HepG2 (cell line): ENCODE measurements at regions not wholly inside any gene's neighbourhood (a gene's known extent, or its start where the extent isn't known, plus 50 kb on each side); places are given as distances from the start of the nearest gene placed in this dataset.

ENCODE experiments used
- ATAC-seq: fragments of 200-7000 bp; cut with Tn5 transposase; 3 replicates; pipeline ENCODE4 v1.9.1; 2020; ENCODE audit warnings: mild to moderate bottlenecking, moderate library complexity
- BruUV-seq: library from RNA; stranded (reverse); fragments of 400-500 nt; replicated peaks from 2 replicates; lab custom pipeline; 2021; lab: Mats Ljungman, UMichigan
- CTCF ChIA-PET: fragments of 300-600 bp; formaldehyde crosslinking; extraction: SDS; loops from one replicate; lab custom pipeline; 2021; ENCODE audit warnings: low total read pairs, inconsistent platforms, low intra/inter-chr PET ratio; lab: Yijun Ruan, JAX
- POLR2A ChIA-PET: fragments of 350-600 bp; sonication (Branson Sonifier 250); formaldehyde crosslinking; loops from one replicate; lab custom pipeline; 2020; ENCODE audit warnings: antibody characterized with exemption, inconsistent platforms; lab: Yijun Ruan, JAX
- DNase-seq: peaks from one replicate; pipeline ENCODE4 v3.0.0-alpha.2; 2015; ENCODE audit warnings: low spot score
- FAIRE-seq: peaks from 3 replicates; lab custom pipeline; 2011; peaks lifted over from hg19 to GRCh38; lab: Jason Lieb, UNC
- H2AFZ ChIP-seq: one replicate; pipeline ENCODE4 v1.6.1; 2011; ENCODE audit warnings: low read length, inconsistent platforms
- H3K27ac ChIP-seq: fragments of 300-600 bp; 3 replicates; pipeline ENCODE4 v1.8.0; 2011; ENCODE audit warnings: mixed run types, mild to moderate bottlenecking, mixed read lengths, low read length, inconsistent platforms; ENCODE audit not compliant: insufficient read depth; ENCODE audit errors: extremely low read length
- H3K27me3 ChIP-seq, 2 experiments: fragments of 200-600 bp in 1 of 2; 2 replicates in 1 of 2; 3 replicates in 1 of 2; pipeline versions ENCODE4 v1.6.0 to v1.8.0; 2011; ENCODE audit warnings: low read length in 2 of 2, mild to moderate bottlenecking in 2 of 2, moderate library complexity in 2 of 2, inconsistent platforms in 1 of 2; ENCODE audit not compliant: insufficient read depth in 2 of 2, control insufficient read depth in 1 of 2
- H3K36me3 ChIP-seq, 2 experiments: fragments of 200-600 bp in 1 of 2; replicated peaks in 1 of 2; 2 replicates in 1 of 2; 3 replicates in 1 of 2; pipeline versions ENCODE4 v1.5.1 to v1.8.0; 2011; ENCODE audit warnings: low read length in 2 of 2, inconsistent platforms in 1 of 2; ENCODE audit not compliant: insufficient read depth in 2 of 2, control insufficient read depth in 1 of 2
- H3K4me1 ChIP-seq: 2 replicates; pipeline ENCODE4 v1.5.1; 2012; ENCODE audit warnings: low read length, inconsistent platforms; ENCODE audit not compliant: insufficient read depth
- H3K4me2 ChIP-seq: 2 replicates; pipeline ENCODE4 v1.6.0; 2011; ENCODE audit warnings: low read depth, low read length, inconsistent platforms
- H3K4me3 ChIP-seq, 3 experiments: fragments of 200-600 bp in 1 of 3; sonication (generic), shearing (Covaris generic) in 1 of 3; replicated peaks in 1 of 3; 2 replicates each; pipeline ENCODE4 v1.5.1; 2011 to 2016; ENCODE audit warnings: low read length in 3 of 3, inconsistent platforms in 2 of 3, low read depth in 2 of 3, mild to moderate bottlenecking in 2 of 3, control low read depth in 1 of 3, mixed read lengths in 1 of 3; ENCODE audit not compliant: insufficient read depth in 1 of 3
- H3K79me2 ChIP-seq: one replicate; pipeline ENCODE4 v1.6.1; 2011; ENCODE audit warnings: low read length, inconsistent platforms; ENCODE audit not compliant: insufficient read depth
- H3K9ac ChIP-seq: 2 replicates; pipeline ENCODE4 v1.6.0; 2011; ENCODE audit warnings: mild to moderate bottlenecking, low read depth, low read length, inconsistent platforms; ENCODE audit not compliant: insufficient read depth
- H3K9me3 ChIP-seq: 2 replicates; pipeline ENCODE4 v1.5.1; 2012; ENCODE audit warnings: mild to moderate bottlenecking, low read length
- H4K20me1 ChIP-seq: 2 replicates; pipeline ENCODE4 v1.6.0; 2011; ENCODE audit warnings: inconsistent platforms, mild to moderate bottlenecking, low read length, moderate library complexity; ENCODE audit not compliant: insufficient read depth
- GMEB1 ChIP-seq: sonication (generic); formaldehyde crosslinking; IDR thresholded peaks from 2 replicates; pipeline ENCODE4 v1.5.1; 2020; ENCODE audit warnings: missing genetic modification reagents, mild to moderate bottlenecking, borderline replicate concordance
- NFATC3 ChIP-seq: sonication (generic); formaldehyde crosslinking; IDR thresholded peaks from 2 replicates; pipeline ENCODE4 v1.5.1; 2020; ENCODE audit warnings: mild to moderate bottlenecking, missing genetic modification reagents
- RNF2 ChIP-seq: fragments of 450-650 bp; conservative IDR thresholded peaks from 2 replicates; pipeline ENCODE4 v1.6.1; 2016; ENCODE audit warnings: low read depth
- TRIM22 ChIP-seq: fragments of 450-650 bp; IDR thresholded peaks from 2 replicates; pipeline ENCODE4 v1.6.1; 2017
- ZBTB3 ChIP-seq: sonication (generic); formaldehyde crosslinking; IDR thresholded peaks from 2 replicates; pipeline ENCODE4 v1.4.0; 2020; ENCODE audit warnings: low read depth, mild to moderate bottlenecking, moderate library complexity, missing genetic modification reagents, borderline replicate concordance
- ZBTB42 ChIP-seq: sonication (generic); formaldehyde crosslinking; IDR thresholded peaks from 2 replicates; pipeline ENCODE4 v1.5.0; 2020; ENCODE audit warnings: mild to moderate bottlenecking, missing genetic modification reagents
- ZNF282 ChIP-seq: fragments of 450-650 bp; IDR thresholded peaks from 2 replicates; pipeline ENCODE4 v1.6.1; 2018; ENCODE audit not compliant: partially characterized antibody
- ZNF337 ChIP-seq: sonication (generic); formaldehyde crosslinking; IDR thresholded peaks from 2 replicates; pipeline ENCODE4 v1.5.1; 2020; ENCODE audit warnings: missing genetic modification reagents, low read depth, mild to moderate bottlenecking, borderline replicate concordance
- ZNF468 ChIP-seq: sonication (generic); formaldehyde crosslinking; IDR thresholded peaks from 2 replicates; pipeline ENCODE4 v1.8.0; 2022; ENCODE audit warnings: mild to moderate bottlenecking, moderate library complexity, missing genetic modification reagents
- ZNF576 ChIP-seq: sonication (generic); formaldehyde crosslinking; IDR thresholded peaks from 2 replicates; pipeline ENCODE4 v1.4.0; 2020; ENCODE audit warnings: mild to moderate bottlenecking, missing genetic modification reagents
- WGBS: methylation state at CpG from one replicate; pipeline ENCODE4 v1.1.6; 2017; ENCODE audit warnings: low lambda C conversion rate; 5-methylcytosine and 5-hydroxymethylcytosine counted together
- in situ Hi-C: cut with HindIII; loops from 2 replicates; pipeline ENCODE4 v1.10.0; 2017; ENCODE audit warnings: low pct_unique_long_range_greater_than_20kb; ENCODE audit not compliant: extremely low pct_ligation_motif_present
- intact Hi-C: fragments of 100-400 bp; cut with micrococcal nuclease; formaldehyde crosslinking; loops from one replicate; pipeline ENCODE4 v1.10.0; 2022; ENCODE audit not compliant: unreplicated experiment

- H3K36me3 ChIP-seq: no peaks in the 10 kb centered on the region
- H3K27ac ChIP-seq: no peak overlapping the region
- H4K20me1 ChIP-seq: no peaks in the 10 kb centered on the region
- ATAC-seq (no peak), FAIRE-seq (no peak), DNase-seq (no peak)
- H3K4me1 ChIP-seq: no peaks in the 10 kb centered on the region
- no peaks in the 10 kb centered on the region for H3K79me2 ChIP-seq
- no peak overlapping the region for H3K9ac ChIP-seq
- no peak overlapping the region for H2AFZ ChIP-seq
- H3K4me2 ChIP-seq: no peak overlapping the region
- ChIA-PET POLR2A (no interaction called here), CTCF (no interaction called here)
- no peak for TF ChIP-seq NFATC3 (CRISPR knock-in tag)
- no peak for TF ChIP-seq ZBTB42
- TF ChIP-seq ZNF337: no peak
- TF ChIP-seq ZNF282: no peak
- TF ChIP-seq RNF2: no peak
- no peak for TF ChIP-seq ZNF468 (CRISPR knock-in tag)
- TF ChIP-seq ZBTB3 (CRISPR knock-in tag): no peak
- H3K27me3 ChIP-seq: no peaks in the 10 kb centered on the region
- in situ Hi-C loops (no loop called here), intact Hi-C loops (no loop called here)
- no peak overlapping the region for H3K4me3 ChIP-seq
- peaks cover 90% of the 10 kb centered on the region for H3K9me3 ChIP-seq
- no TSS peak for BruUV-seq
- 0% methylated on average over 3 of the region's 3 CpGs for WGBS
These were observed 1168.4 kb downstream of the AACS start for GRCh38 chr12:126233625-126234024.

GRCh38 chr12:126243814-126244440 lies 1178.7 kb downstream of the AACS start:
- CTCF ChIA-PET: no interaction called here
- no peaks in the 10 kb centered on the region for H3K36me3 ChIP-seq
- POLR2A ChIA-PET: no interaction called here
- no peak overlapping the region for H2AFZ ChIP-seq
- WGBS: 9% methylated on average over 4 of the region's 4 CpGs
- H3K27ac ChIP-seq: no peak overlapping the region
- TF ChIP-seq GMEB1 (CRISPR knock-in tag) (no peak), TRIM22 (no peak), ZBTB42 (no peak), ZNF576 (CRISPR knock-in tag) (no peak)
- no peak overlapping the region for H3K4me3 ChIP-seq
- no peaks in the 10 kb centered on the region for H3K79me2 ChIP-seq
- ATAC-seq (no peak), DNase-seq (no peak), FAIRE-seq (no peak)
- in situ Hi-C loops: no loop called here
- no TSS peak for BruUV-seq
- H3K27me3 ChIP-seq: no peaks in the 10 kb centered on the region
- H3K4me2 ChIP-seq: no peak overlapping the region
- intact Hi-C loops: no loop called here
- peaks cover 92% of the 10 kb centered on the region for H3K9me3 ChIP-seq
- no peaks in the 10 kb centered on the region for H4K20me1 ChIP-seq
- H3K9ac ChIP-seq: no peak overlapping the region
- no peaks in the 10 kb centered on the region for H3K4me1 ChIP-seq
